Small intestine (tissue), 7 donors: ENCODE measurements at regions not wholly inside any gene's neighbourhood (a gene's known extent, or its start where the extent isn't known, plus 50 kb on each side); places are given as distances from the start of the nearest gene placed in this dataset.

Source experiments
- DNase-seq, 2 donors: peaks; one replicate each; pipeline versions ENCODE4 v3.0.0 to v3.0.0-alpha.2; 2013
- FAIRE-seq: peaks from 2 replicates; lab custom pipeline; 2012; peaks lifted over from hg19 to GRCh38; lab: Jason Lieb, UNC
- H3K27ac ChIP-seq, 3 donors: one replicate each; pipeline ENCODE4 v1.5.1; 2013; ENCODE audit warnings: low read length in 2 of 3, mild to moderate bottlenecking in 2 of 3, control low read depth in 1 of 3, inconsistent platforms in 1 of 3, low read depth in 1 of 3, moderate library complexity in 1 of 3
- H3K27me3 ChIP-seq, 3 donors: one replicate each; pipeline ENCODE4 v1.6.1; 2013; ENCODE audit warnings: low read length in 3 of 3, inconsistent platforms in 1 of 3; ENCODE audit not compliant: control insufficient read depth in 3 of 3, insufficient read depth in 3 of 3
- H3K36me3 ChIP-seq, 3 donors: one replicate each; pipeline ENCODE4 v1.6.1; 2013; ENCODE audit warnings: low read length in 3 of 3, inconsistent platforms in 1 of 3, low read depth in 1 of 3, mild to moderate bottlenecking in 1 of 3, moderate library complexity in 1 of 3; ENCODE audit not compliant: control insufficient read depth in 3 of 3, insufficient read depth in 2 of 3
- H3K4me1 ChIP-seq, 3 donors: one replicate each; pipeline ENCODE4 v1.6.1; 2013; ENCODE audit warnings: low read length in 2 of 3, inconsistent platforms in 1 of 3, low read depth in 1 of 3, mild to moderate bottlenecking in 1 of 3, moderate library complexity in 1 of 3; ENCODE audit not compliant: control insufficient read depth in 3 of 3, insufficient read depth in 2 of 3
- H3K4me3 ChIP-seq, 3 donors: one replicate each; pipeline ENCODE4 v1.5.1; 2013; ENCODE audit warnings: low read length in 3 of 3, control low read depth in 1 of 3, inconsistent platforms in 1 of 3, low read depth in 1 of 3, mild to moderate bottlenecking in 1 of 3, moderate library complexity in 1 of 3
- H3K9me3 ChIP-seq, 2 donors: one replicate each; pipeline ENCODE4 v1.6.1; 2013; ENCODE audit warnings: low read depth in 1 of 2, low read length in 1 of 2; ENCODE audit not compliant: control insufficient read depth in 2 of 2, insufficient read depth in 1 of 2
- WGBS, 3 donors: extraction: QIAGEN DNeasy Blood & Tissue Kit; methylation state at CpG; one replicate each; pipeline ENCODE4 v1.1.7; 2013; 5-methylcytosine and 5-hydroxymethylcytosine counted together
- donor health status: healthy with polysubstance abuse.
- donor health status: control.
- donor health status: control.
- donor health status: Bipolar disorder and iron deficiency.
- donor health status: healthy.

DNA sequence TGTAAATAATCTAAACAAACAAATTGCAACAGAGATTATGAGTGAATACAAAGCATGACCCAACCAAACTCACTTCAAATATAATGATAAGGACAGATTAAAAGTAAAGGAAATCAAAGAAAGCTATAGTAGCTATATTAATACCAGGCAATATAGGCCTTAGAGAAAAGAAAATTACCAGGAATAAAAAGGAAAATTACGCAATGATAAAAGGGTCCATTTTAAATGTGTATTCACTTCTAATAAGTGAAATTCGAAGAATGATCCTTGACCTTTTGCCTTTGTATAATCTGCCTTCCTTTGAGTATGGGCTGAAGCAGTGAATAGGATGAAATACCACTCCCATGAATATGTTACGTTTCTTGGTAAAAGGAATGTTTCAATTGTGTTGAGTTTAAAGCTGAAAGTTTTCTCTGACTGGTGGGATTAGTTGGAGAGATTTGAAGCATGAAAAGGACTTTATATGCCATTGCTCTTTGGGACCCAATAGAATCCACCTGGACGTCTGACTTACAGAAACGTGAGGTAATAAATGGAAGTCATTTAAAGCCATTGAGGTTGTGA is 91.9 kb upstream of the HMGCLL1 start:
- Histone ChIP-seq H3K4me1 (peaks cover 0 to 7% (median 0%) of the 10 kb centered on the region in 3 donors), H3K9me3 (no peaks in the 10 kb centered on the region), H3K36me3 (no peaks in the 10 kb centered on the region), H3K27me3 (no peaks in the 10 kb centered on the region), H3K4me3 (no peak overlapping the region), H3K27ac (no peak overlapping the region)
- DNase-seq (no peak), FAIRE-seq (no peak)
- WGBS, 3 donors: 66 to 74% (median 67%) methylated on average over 5 of the region's 5 CpGs

DNA sequence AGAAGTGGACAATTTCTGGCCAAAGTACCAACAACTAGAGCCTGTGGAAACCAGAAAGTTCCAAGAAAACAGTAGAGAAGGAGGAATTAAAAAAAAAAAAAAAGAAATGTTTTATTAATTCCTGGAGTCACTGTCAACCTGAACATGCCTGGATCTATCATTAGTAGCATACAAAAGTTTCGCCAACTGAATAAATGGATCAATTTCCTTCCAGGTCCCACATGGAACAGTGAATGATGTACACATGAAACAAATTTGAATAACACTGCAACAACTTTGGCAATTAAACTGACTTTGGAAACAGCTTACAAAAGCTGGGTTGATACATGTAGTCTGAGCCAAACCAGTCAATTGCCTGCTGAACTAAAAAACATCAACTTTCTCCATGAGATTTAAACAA is 90.0 kb upstream of the HMGCLL1 start:
- FAIRE-seq: no peak

GRCh38 chr6:55668591-55668990 is 89.6 kb upstream of the HMGCLL1 start:
- Histone ChIP-seq H3K4me1 (peaks cover 0 to 7% (median 0%) of the 10 kb centered on the region in 3 donors), H3K4me3 (no peak overlapping the region), H3K9me3 (no peaks in the 10 kb centered on the region), H3K27ac (peak overlapping the region in 1 of 3 donors; percentile 64), H3K27me3 (no peaks in the 10 kb centered on the region), H3K36me3 (no peaks in the 10 kb centered on the region)
- FAIRE-seq (no peak), DNase-seq (no peak)
- WGBS, 3 donors: 40 to 72% (median 60%) methylated on average over 3 of the region's 3 CpGs

More for the DNA sequence above, 90.0 kb upstream of the HMGCLL1 start:
- WGBS, 3 donors: 87 to 93% (median 93%) methylated on average over 1 of the region's 1 CpG
- Histone ChIP-seq H3K4me1 (peaks cover 0 to 7% (median 0%) of the 10 kb centered on the region in 3 donors), H3K4me3 (no peak overlapping the region), H3K27me3 (no peaks in the 10 kb centered on the region), H3K27ac (peak overlapping the region in 1 of 3 donors; percentile 64), H3K36me3 (no peaks in the 10 kb centered on the region), H3K9me3 (no peaks in the 10 kb centered on the region)
- no peak for DNase-seq

- H3K4me1 ChIP-seq: peaks cover 0 to 7% (median 0%) of the 10 kb centered on the region in 3 donors
- no peaks in the 10 kb centered on the region for H3K36me3 ChIP-seq
- H3K4me3 ChIP-seq: no peak overlapping the region
- no peaks in the 10 kb centered on the region for H3K9me3 ChIP-seq
- DNase-seq (no peak), FAIRE-seq (no peak)
- H3K27me3 ChIP-seq: no peaks in the 10 kb centered on the region
- no peak overlapping the region for H3K27ac ChIP-seq
- WGBS, 3 donors: 10 to 46% (median 18%) methylated on average over 2 of the region's 2 CpGs
Measured at GRCh38 chr6:55667341-55667740, 88.3 kb upstream of the HMGCLL1 start.

GRCh38 chr6:55666606-55667225 is 87.7 kb upstream of the HMGCLL1 start:
- WGBS, 3 donors: 18 to 48% (median 26%) methylated on average over 2 of the region's 2 CpGs
- FAIRE-seq: no peak
- H3K27me3 ChIP-seq: no peaks in the 10 kb centered on the region
- H3K27ac ChIP-seq: no peak overlapping the region
- peaks cover 0 to 7% (median 0%) of the 10 kb centered on the region in 3 donors for H3K4me1 ChIP-seq
- DNase-seq: peak in 1 of 2 donors; percentile 75
- no peaks in the 10 kb centered on the region for H3K9me3 ChIP-seq
- H3K36me3 ChIP-seq: no peaks in the 10 kb centered on the region
- no peak overlapping the region for H3K4me3 ChIP-seq

GRCh38 chr6:55666037-55666436 is 87.0 kb upstream of the HMGCLL1 start:
- FAIRE-seq (no peak), DNase-seq (no peak)
- H3K27ac ChIP-seq: no peak overlapping the region
- 72 to 80% (median 72%) methylated on average over 3 of the region's 3 CpGs for whole genome bisulfite sequencing, 3 donors
- H3K36me3 ChIP-seq: no peaks in the 10 kb centered on the region
- no peaks in the 10 kb centered on the region for H3K27me3 ChIP-seq
- no peak overlapping the region for H3K4me3 ChIP-seq
- no peaks in the 10 kb centered on the region for H3K9me3 ChIP-seq
- H3K4me1 ChIP-seq: peaks cover 0 to 7% (median 0%) of the 10 kb centered on the region in 3 donors

GRCh38 chr6:55664591-55665587 is 85.9 kb upstream of the HMGCLL1 start:
- Histone ChIP-seq H3K27me3 (no peaks in the 10 kb centered on the region), H3K9me3 (no peaks in the 10 kb centered on the region), H3K36me3 (no peaks in the 10 kb centered on the region), H3K4me3 (no peak overlapping the region), H3K4me1 (peaks cover 0 to 7% (median 0%) of the 10 kb centered on the region in 3 donors), H3K27ac (no peak overlapping the region)
- DNase-seq: no peak
- FAIRE-seq: no peak
- WGBS, 3 donors: 60 to 76% (median 64%) methylated on average over 2 of the region's 2 CpGs

- H3K9me3 ChIP-seq: no peaks in the 10 kb centered on the region
- peaks cover 0 to 7% (median 0%) of the 10 kb centered on the region in 3 donors for H3K4me1 ChIP-seq
- DNase-seq: no peak
- H3K36me3 ChIP-seq: no peaks in the 10 kb centered on the region
- 79 to 89% (median 81%) methylated on average over 2 of the region's 2 CpGs for WGBS, 3 donors
- H3K4me3 ChIP-seq: no peak overlapping the region
- H3K27me3 ChIP-seq: no peaks in the 10 kb centered on the region
- no peak overlapping the region for H3K27ac ChIP-seq
- FAIRE-seq: no peak
Measured at GRCh38 chr6:55663914-55664313, 84.9 kb upstream of the HMGCLL1 start.
